ENCODE measurements at regions not wholly inside any gene's neighbourhood (a gene's known extent, or its start where the extent isn't known, plus 50 kb on each side); places are given as distances from the start of the nearest gene placed in this dataset.

DNA sequence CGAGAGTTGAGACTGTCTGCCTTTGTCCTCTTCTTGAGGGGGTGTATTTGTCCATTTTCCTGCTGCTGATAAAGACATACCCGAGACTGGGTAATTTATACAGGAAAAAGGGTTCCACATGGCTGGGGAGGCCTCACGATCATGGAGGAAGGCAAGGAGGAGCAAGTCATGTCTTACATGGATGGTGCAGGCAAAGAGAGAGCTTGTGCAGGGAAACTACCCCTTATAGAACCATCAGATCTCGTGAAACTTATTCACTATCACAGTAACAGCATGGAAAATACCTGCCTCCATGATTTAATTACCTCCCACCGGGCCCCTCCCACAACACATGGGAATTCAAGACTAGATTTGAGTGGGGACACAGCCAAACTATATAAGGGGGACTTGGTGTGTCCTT, 338.2 kb upstream of the TNRC6C start:
- TF ChIP-seq, protein P1, sequence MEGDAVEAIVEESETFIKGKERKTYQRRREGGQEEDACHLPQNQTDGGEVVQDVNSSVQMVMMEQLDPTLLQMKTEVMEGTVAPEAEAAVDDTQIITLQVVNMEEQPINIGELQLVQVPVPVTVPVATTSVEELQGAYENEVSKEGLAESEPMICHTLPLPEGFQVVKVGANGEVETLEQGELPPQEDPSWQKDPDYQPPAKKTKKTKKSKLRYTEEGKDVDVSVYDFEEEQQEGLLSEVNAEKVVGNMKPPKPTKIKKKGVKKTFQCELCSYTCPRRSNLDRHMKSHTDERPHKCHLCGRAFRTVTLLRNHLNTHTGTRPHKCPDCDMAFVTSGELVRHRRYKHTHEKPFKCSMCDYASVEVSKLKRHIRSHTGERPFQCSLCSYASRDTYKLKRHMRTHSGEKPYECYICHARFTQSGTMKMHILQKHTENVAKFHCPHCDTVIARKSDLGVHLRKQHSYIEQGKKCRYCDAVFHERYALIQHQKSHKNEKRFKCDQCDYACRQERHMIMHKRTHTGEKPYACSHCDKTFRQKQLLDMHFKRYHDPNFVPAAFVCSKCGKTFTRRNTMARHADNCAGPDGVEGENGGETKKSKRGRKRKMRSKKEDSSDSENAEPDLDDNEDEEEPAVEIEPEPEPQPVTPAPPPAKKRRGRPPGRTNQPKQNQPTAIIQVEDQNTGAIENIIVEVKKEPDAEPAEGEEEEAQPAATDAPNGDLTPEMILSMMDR (IDR thresholded peaks at IDR 0.05; ENCODE audit: low read depth, low read length), result no peak
- TF ChIP-seq EZH2phosphoT487 (IDR thresholded peaks at IDR 0.05; ENCODE audit: low read depth), result no peak

Measured in OCI-LY3 (cell line).